HG03060 (cell line): ENCODE measurements at regions not wholly inside any gene's neighbourhood (a gene's known extent, or its start where the extent isn't known, plus 50 kb on each side); places are given as distances from the start of the nearest gene placed in this dataset.

Source experiments
- ATAC-seq: cut with Tn5 transposase; IDR thresholded peaks from one replicate; pipeline ENCODE4 v1.9.1; 2021; ENCODE audit warnings: low read depth, moderate number of reproducible peaks; ENCODE audit not compliant: unreplicated experiment

DNA sequence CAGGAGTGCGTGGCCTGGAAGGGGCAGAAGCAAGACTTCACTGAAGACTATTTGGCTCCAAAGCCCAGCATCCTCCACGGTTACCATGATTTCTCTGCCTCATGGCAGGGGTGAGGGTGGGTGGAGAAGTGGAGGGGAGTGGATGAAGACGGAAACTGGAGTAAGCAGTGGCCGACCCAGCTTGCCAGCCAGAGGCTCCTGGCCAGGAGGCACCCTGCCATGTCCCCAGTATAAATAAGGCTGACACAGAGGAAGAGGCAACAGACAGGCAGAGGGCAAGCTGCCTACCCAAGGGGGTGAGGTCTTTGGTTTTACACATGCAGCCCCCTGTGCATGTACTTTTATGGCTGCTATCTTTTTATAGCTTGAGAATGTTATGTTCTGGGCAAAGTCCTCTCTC lies 102.6 kb upstream of the TBX20 start:
- no peak for ATAC-seq

DNA sequence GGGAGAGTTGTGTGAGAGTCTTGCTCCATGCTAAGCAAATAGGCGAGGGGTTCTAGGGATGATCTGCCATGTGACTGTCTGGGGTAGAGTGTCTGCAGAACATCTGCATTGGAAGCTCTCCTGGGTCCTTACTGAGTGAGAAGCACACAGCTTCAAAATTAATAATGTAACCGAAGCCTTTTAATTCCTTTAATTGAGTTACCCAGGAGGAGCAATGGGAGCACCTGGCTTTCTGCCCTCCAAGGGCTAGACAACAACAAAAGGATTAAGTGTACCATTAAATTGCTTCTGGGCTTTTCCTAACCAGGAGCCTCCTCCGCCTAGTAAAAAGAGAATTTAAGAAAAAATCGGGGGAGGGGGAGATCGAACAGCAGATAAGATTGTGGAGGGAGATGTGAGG lies 102.0 kb upstream of the TBX20 start:
- no peak for ATAC-seq

DNA sequence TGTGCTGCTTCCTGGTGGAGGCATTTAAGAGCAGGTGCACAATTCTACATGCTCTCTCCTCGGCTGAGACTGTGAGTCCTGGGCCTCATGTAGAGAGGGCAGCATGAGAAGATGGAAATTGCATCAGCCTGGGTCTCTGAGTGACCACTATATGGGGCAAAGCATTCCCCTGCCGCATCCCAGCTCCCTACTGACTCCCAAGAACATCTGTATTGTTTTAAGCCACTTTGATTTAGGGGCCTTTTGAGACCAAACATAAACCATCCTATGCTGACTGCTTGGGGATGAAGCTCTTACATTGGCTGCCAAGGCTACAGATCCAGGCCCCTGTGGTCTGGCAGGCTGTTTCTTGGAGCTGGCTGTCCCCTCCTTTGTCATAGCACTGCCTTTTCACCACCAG lies 101.3 kb upstream of the TBX20 start:
- no peak for ATAC-seq

DNA sequence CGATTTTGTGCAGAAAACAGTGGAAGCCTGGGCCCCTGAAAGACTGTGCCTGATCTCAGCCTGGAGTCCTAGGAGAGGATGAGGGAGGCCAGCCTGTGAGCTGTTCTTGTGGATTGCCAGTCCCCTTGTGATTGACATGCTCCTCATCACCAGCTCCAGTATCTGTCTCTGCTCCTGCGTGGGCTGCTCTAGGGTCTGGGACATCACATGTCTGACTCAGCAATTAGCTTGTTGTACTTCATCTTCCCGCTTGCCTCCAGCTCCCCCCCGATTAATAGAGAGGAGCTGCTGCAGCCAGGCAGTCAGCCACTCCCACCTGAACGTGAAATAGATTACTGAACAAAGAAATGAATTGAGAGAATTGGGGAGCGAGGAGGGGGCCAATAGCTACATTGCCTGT lies 99.6 kb upstream of the TBX20 start:
- no peak for ATAC-seq

DNA sequence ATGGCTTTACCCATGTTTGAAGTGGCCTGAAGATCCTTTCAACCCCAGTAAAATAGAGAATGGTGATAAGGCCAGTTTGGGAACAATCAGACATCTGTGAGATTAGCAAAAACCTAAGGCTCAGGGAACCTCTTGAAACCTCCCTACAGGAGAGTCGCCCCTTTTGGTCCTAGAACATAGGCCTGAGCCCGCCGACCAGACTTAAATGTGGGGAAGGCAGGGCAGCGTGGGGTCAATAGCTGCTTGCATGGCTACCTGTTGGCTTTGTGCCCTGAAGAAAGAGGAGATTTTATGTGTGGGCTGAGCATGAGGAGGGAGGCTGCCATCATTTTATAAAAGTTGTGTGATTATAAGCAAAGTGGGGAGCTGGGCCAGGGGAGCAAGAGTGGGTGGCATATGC lies 97.6 kb upstream of the TBX20 start:
- ATAC-seq, result no peak

DNA sequence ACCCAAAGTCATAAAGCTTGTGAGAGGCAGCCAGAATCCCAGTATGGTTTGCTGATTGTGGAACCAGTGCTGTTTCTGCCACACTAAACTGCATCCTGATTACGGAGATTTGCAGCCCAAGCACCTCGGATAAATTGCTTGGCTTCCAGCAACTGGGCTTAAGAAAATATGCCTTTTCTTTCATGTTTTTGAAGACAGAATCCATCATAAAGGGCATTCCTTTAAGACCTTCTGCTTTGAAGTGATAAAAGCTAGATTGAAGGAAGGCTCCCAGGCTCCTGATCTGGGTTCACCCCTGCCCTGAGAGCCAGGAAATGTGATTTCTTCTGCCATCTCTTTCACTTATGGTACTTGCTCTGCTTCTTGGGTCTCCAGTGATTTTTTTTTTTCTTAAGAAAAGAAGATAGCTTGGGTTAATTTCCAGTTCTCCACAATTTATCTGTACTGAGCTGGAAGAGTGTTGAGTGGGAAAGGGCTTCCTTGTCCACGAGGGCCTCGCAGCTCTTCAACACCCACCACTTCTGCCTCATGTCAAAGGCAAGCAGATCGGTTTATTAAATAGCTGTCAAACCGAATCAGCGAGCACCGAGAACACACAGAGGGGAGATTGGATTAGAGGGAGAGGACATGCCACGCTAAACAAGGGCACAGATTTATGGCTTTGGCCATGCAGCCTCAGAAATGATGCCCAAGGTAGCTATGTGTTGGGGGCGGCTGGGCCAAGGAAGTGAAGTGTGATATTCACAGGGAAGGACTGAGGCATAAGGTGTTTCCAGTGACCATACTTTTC lies 94.9 kb upstream of the TBX20 start:
- no peak for ATAC-seq

DNA sequence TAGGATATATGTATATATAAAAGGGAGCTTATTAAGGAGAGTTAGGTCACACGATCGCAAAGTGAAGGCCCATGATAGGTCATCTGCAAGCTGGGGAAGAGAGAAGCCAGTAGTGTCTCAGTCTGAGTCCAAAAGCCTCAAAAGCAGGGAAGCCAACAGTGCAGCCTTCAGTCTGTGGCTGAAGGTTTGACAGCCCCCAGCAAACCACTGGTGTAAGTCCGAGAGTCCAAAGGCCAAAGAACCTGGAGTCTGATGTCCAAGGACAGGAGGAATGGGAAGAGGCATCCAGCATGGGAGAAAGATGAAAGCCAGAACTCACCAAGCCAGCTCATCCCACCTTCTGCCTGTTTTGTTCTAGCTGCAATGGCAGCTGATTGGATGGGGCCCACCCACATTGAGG lies 88.9 kb upstream of the TBX20 start:
- no peak for ATAC-seq

DNA sequence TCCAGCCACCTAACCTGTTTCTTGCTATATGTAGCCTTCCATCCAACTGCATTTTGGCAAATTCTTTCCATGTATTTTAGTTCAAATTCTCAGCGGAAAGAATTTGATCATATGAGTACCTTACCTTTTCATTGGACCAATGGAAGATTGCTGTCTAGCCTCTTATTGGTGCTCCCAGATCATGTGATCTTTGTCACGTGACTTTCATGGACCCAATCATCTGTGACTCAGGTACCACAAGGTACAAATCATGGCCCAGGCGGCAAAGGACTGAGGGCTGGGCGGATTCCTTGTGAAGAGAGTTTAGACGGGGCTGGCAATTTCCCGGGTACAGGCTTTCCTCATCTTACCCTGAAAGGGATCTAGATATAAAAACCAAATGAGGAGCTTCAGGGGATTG lies 85.9 kb upstream of the TBX20 start:
- ATAC-seq, result no peak

DNA sequence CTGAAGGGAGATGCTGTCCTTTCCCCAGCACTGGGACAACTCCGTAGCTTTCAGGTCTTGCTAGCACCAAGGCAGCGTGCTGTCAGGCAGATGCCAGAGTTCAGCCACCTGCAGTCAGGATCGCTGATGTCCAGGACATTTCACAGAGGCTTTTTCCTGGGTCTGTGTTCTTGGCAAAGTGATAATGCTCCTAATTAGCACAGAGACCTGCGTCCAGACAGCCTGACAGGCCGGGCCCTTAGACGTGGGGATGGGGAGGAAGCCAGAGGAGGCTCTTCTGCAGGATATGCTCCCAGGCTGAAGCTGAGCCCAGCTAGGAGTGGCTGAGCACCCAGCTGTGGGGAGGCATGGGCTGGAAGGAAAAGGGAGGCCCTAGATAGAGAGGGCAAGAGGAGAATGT lies 82.5 kb upstream of the TBX20 start:
- no peak for ATAC-seq

DNA sequence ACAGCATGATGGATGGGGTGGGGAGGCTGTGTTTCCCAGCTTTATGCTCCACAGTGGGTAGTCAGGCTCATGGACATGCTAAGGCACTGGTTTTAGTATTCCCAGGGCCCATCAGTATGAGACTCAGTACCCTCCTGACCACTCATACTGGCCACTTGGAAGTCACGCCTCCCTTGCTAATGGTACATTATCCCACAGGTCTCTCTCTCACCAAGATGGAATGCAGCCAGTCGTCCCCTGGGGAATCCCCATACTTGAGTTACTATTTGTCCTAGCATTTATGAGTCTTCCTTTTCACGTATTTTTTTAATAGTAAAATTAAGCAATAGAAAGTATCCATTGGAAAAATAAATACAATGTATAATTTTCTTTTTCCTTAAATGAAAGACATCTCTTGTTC lies 80.6 kb upstream of the TBX20 start:
- no peak for ATAC-seq

DNA sequence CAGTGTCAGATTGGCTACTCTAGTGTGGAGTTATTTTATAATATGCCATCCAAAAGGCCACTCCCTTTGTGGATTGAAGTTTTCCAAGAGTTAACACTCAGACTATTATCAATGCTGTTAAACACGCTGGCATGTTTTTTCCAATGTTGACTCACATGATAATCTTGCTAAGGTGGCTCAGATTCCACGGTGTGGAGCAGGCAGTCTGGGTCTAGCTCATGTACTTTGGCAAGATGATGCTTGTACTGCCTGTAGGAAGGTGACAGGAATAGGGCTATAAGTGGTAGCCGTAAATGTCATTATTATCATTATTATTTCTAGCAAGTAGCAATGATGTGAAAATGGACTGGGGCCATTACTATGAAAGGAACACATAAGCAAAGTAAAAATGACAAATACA lies 79.4 kb upstream of the TBX20 start:
- ATAC-seq, result no peak

DNA sequence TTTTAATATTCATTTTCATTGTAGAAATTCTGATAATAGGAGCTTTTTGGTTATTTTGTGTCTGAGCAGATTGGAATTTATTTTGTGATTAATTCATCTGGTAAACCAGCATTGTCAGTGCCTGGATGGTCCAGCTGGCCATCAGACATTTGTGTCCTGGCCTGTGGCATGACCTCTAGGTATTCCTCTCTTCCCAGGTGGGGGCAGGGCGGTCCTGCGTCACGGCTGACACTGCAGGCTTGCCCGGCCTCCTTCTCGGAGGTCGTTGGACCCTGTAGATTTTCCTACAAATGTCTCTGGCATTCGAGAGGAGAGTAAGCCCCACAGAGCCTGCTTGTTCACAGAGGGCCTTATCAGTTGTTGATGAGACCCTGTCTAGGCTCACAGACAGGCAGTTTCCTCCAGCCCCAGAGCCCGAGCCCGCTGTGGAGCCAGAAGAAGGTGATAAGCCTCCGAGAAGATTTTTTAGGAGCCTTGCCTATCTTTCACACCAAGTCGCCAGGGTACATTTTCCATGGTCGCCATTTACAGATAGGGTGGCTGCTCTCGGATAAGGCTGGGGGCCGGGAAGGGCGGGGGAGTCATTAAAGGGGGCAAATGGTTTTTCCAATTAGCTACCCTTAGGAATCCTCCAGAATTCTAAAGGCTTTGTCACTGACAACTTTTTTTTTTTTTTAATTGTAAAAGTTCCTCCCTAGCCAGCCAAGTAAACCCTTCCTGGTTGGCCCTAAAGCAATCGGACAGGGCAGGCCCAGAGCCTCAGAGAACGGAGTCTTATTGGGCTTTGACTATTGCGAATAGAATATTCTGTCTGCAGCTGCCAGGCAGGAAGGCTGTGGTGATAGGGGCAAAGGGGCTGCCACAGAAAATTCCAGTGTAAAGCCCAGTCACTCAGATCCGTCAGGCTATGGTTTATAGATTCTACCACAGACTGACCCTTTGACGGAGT lies 78.1 kb upstream of the TBX20 start:
- ATAC-seq, result no peak

DNA sequence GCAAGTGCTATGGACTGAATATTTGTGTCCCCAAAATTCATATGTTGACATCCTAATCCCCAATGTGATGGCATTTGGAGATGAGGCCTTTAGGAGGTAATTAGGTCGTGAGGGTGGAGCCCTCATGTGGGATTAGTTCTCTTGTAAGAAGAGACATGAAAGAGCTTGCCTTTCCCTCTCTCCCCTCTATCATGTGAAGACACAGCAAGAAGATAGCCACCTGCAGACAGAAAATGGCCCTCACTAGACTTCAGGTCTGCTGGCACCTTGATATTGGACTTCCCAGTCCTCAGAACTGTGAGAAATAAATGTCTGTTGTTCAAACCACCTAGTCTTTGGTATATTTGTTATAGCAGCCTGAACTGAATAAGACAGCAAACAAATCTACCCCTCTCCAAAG lies 75.1 kb upstream of the TBX20 start:
- no peak for ATAC-seq

DNA sequence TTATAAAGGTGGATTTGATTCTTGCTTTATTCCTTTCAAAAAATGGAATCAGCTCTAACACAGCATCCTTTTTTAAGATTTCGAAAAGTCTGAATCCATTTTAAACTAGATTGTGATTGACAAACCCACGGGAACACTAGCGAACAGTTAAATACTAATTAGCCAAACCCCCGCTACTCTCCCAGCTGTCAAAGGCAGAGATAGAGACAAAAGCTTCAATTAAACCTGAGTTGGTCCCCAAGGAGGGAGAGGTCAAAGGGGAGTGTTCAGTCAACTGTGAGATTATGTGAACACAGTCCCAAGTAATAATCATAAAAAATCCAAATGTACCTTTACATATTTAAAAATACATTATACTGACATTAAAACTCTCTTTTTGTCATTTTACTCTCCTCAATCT lies 65.7 kb upstream of the TBX20 start:
- ATAC-seq, result no peak

DNA sequence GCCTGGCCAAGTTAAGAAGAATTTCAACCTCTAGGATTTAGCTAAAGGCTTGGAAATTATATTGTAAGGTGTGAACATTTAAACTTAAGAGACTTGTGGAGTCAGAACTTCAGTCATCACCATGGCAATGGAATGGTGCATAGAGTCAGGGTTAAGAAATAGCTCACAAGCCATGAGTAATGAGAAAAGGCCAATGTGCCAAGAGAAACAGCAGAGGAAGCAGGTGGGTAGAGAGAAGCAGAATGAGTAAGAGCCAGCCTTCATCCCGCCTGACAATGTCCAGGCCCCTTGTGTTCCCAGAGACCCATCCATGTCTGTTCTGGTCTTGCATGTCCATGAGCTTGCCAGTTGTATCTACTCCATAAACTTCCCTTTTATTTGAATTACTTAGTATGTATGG lies 62.6 kb upstream of the TBX20 start:
- ATAC-seq, result no peak

DNA sequence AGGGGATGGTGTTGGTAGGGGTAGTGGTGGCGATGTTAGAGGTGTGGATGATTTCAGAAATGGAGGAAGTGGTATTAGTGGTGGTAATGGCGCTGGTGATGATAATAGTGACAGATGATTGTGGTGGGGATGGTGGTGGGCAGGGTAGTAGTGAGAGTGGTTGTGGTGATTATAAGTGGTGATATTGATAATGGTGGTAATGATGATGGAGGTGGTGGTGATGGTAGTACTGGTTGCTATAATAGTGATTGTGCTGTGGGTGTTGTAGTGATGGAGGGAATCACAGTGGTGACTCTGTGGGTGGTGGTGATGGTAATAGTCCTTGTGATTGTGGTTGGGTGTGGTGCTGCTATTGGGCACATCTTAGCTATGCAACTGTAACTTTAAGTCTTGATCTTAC lies 61.6 kb upstream of the TBX20 start:
- ATAC-seq, result no peak

DNA sequence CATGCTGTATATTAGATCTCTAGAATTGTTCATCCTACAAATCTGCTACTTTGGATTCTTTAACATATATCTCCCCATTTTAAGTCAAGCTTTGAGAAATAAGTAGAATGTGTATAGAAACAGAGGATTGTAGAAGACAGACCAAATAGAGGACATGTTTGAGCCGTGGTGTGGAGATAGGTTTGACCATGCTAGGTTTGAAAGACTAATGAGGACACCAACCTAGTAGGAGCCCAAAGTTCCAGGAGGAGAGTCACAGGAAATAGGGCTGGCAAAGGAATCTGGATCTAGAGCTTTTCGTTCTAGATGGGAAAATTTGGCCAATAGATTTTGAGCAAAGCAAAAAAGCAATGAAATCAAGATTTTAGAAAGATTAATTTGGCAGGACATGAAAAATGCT lies 60.5 kb upstream of the TBX20 start:
- no peak for ATAC-seq

DNA sequence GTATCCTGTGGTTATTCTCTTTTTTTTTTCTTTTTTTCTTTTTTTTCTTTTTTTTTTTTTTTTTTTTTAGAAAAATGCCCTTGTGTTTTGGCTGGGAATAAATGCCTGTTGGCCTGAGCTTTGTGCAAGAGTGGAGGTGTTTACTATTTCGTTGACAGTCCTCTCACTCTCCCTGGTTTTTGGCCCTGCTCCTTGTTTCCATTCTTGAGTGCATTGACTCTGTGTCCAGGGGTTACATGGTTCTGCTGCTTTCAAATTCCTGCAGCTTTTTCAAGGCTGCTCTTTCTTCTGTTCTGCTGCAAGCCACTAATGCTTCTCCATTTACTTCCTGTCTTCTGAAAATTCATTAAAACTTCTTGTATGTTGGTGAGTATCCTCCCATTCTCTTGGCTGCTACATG lies 59.7 kb upstream of the TBX20 start:
- no peak for ATAC-seq
